Nephron progenitor cell (in vitro differentiated cells): ENCODE measurements at regions not wholly inside any gene's neighbourhood (a gene's known extent, or its start where the extent isn't known, plus 50 kb on each side); places are given as distances from the start of the nearest gene placed in this dataset.

ENCODE experiments used
- DNase-seq: peaks from one replicate; pipeline ENCODE4 v3.0.0; 2021
- H3K27ac Mint-ChIP-seq: 2 replicates; pipeline ENCODE4 v1.8.0; 2021; ENCODE audit warnings: mild to moderate bottlenecking, moderate library complexity, mixed read lengths
- H3K27me3 Mint-ChIP-seq: 2 replicates; pipeline ENCODE4 v1.8.0; 2021; ENCODE audit warnings: mild to moderate bottlenecking, low read depth, mixed read lengths; ENCODE audit not compliant: poor library complexity
- H3K36me3 Mint-ChIP-seq: 2 replicates; pipeline ENCODE4 v1.8.0; 2021; ENCODE audit warnings: low read depth, mixed read lengths
- H3K4me1 Mint-ChIP-seq: 2 replicates; pipeline ENCODE4 v1.8.0; 2021; ENCODE audit warnings: mixed read lengths
- H3K4me3 Mint-ChIP-seq: 2 replicates; pipeline ENCODE4 v1.8.0; 2021; ENCODE audit warnings: mild to moderate bottlenecking, moderate library complexity, mixed read lengths
- H3K9me3 Mint-ChIP-seq: 2 replicates; pipeline ENCODE4 v1.8.0; 2021; ENCODE audit warnings: mild to moderate bottlenecking, moderate library complexity, mixed read lengths
- CTCF ChIP-seq: fragments of 200-600 bp; sonication (generic); IDR thresholded peaks from 2 replicates; pipeline ENCODE4 v1.5.0; 2021; ENCODE audit warnings: antibody characterized with exemption

DNA sequence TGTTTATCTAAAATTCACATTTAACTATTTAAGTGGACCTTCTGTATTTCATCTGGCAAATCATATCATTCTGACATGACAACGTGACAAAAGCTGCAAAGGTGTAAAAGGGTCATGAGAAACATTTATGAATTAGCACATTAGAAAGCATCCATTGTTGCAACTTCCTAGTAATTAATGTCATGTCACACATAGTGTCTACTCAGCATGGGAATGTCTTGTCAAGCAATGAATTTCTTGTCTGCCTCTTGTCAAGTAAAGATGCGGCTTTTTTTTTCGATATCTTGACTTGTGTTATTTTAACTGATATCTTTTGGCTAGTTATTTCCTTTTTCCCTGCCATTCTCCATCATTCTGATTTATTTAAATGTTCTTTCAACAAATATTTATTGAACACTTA is 463.5 kb upstream of the CXorf51B start:
- TF ChIP-seq CTCF, result no peak
- H3K36me3 Mint-ChIP-seq, result no peaks in the 10 kb centered on the region
- no peak overlapping the region for H3K4me3 Mint-ChIP-seq
- no peaks in the 10 kb centered on the region for H3K27me3 Mint-ChIP-seq
- H3K4me1 Mint-ChIP-seq, result no peaks in the 10 kb centered on the region
- H3K27ac Mint-ChIP-seq, result no peak overlapping the region
- DNase-seq, result no peak
- peaks cover 23% of the 10 kb centered on the region for H3K9me3 Mint-ChIP-seq

DNA sequence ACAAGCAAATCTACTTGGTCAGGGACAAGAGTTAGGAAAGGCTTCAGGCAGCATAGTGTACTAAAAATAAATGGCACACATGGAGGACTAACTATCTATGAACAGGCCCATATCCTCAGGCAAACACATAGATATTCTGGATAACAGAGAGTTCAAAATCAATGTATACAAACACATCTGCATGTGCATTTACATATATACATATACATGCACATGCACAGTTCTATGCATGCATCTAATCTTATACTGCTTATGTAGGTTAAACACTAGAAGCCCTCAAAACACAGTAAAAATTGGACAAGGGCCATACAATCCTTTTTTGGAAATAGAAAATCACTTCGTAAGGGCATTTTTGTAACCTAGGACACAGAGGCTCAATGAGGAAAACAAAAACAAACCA is 458.0 kb upstream of the CXorf51B start:
- H3K4me3 Mint-ChIP-seq, result no peak overlapping the region
- no peaks in the 10 kb centered on the region for H3K36me3 Mint-ChIP-seq
- H3K27ac Mint-ChIP-seq, result no peak overlapping the region
- H3K27me3 Mint-ChIP-seq, result no peaks in the 10 kb centered on the region
- no peak for TF ChIP-seq CTCF
- no peak for DNase-seq
- peaks cover 9% of the 10 kb centered on the region for H3K9me3 Mint-ChIP-seq
- no peaks in the 10 kb centered on the region for H3K4me1 Mint-ChIP-seq

DNA sequence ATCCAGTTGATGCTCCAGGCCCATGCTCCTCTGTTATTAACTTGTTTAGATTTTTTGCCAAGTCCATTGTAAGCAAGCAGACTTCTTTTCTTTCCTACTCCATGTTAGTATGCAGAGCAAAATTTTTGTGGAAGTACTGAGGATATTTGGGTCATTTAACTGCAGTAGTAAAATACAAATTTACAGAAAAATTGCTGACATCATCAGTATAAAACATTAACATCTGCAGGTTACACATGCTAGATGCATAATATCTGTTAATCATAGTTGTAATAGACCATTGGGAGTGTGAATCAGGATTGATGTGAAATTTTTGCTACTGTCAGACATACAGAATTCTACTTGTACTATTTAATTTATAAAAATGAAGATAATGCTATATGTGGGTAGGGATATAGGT is 454.1 kb upstream of the CXorf51B start:
- no peak for TF ChIP-seq CTCF
- no peak overlapping the region for H3K4me3 Mint-ChIP-seq
- H3K9me3 Mint-ChIP-seq, result peaks cover 17% of the 10 kb centered on the region
- no peaks in the 10 kb centered on the region for H3K4me1 Mint-ChIP-seq
- H3K36me3 Mint-ChIP-seq, result no peaks in the 10 kb centered on the region
- DNase-seq, result no peak
- H3K27me3 Mint-ChIP-seq, result no peaks in the 10 kb centered on the region
- H3K27ac Mint-ChIP-seq, result no peak overlapping the region

- Mint-ChIP-seq H3K36me3 (no peaks in the 10 kb centered on the region), H3K4me1 (peaks cover 7% of the 10 kb centered on the region)
Observed at GRCh38 chrX:146363919-146364318, 445.7 kb upstream of the CXorf51B start.

GRCh38 chrX:146385529-146385928 is 424.0 kb upstream of the CXorf51B start:
- no peak for TF ChIP-seq CTCF
- Mint-ChIP-seq H3K27me3 (no peaks in the 10 kb centered on the region), H3K4me3 (no peak overlapping the region), H3K36me3 (no peaks in the 10 kb centered on the region), H3K4me1 (no peaks in the 10 kb centered on the region), H3K27ac (no peak overlapping the region), H3K9me3 (peaks cover 40% of the 10 kb centered on the region)
- no peak for DNase-seq

More at GRCh38 chrX:146363919-146364318, 445.7 kb upstream of the CXorf51B start:
- no peak for DNase-seq
- H3K27me3 Mint-ChIP-seq, result no peaks in the 10 kb centered on the region
- TF ChIP-seq CTCF, result no peak
- H3K4me3 Mint-ChIP-seq, result no peak overlapping the region
- peaks cover 30% of the 10 kb centered on the region for H3K9me3 Mint-ChIP-seq
- H3K27ac Mint-ChIP-seq, result no peak overlapping the region

- H3K27ac Mint-ChIP-seq, result no peak overlapping the region
- no peak for TF ChIP-seq CTCF
- H3K4me1 Mint-ChIP-seq, result no peaks in the 10 kb centered on the region
- H3K4me3 Mint-ChIP-seq, result no peak overlapping the region
- H3K9me3 Mint-ChIP-seq, result peaks cover 28% of the 10 kb centered on the region
- no peaks in the 10 kb centered on the region for H3K36me3 Mint-ChIP-seq
- H3K27me3 Mint-ChIP-seq, result no peaks in the 10 kb centered on the region
- DNase-seq, result no peak
Observed at GRCh38 chrX:146396409-146396808, 413.2 kb upstream of the CXorf51B start.
